HG03103 (cell line): ENCODE measurements at regions not wholly inside any gene's neighbourhood (a gene's known extent, or its start where the extent isn't known, plus 50 kb on each side); places are given as distances from the start of the nearest gene placed in this dataset.
"Not testable (repeated sequence)": the region's sequence is repeated elsewhere in the genome, so short reads cannot be mapped to it uniquely, and the experiment has no call there.

ENCODE experiments used
- ATAC-seq: cut with Tn5 transposase; IDR thresholded peaks from one replicate; pipeline ENCODE4 v1.9.1; 2021; ENCODE audit warnings: low read depth; ENCODE audit not compliant: unreplicated experiment

DNA sequence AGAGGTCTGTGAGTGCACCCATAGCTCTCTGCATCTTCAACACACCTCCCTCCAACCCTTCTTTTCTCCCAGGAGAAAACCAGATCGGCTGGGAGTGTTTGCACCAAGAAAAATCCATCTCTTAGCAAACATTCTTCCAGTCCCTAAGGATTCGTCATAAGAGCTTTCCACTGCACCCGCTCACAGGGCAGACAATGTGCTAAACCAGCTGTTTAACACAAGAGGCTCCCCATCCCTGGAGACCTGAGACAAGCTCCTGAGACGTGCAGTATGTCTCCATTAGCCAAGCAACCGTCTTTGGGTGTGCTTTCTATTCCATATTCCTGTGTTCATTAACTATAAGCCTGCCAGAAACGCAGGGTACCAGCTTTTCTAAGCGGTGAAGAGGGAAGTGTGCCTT is 93.6 kb upstream of the ZNF462 start:
- no peak for ATAC-seq

DNA sequence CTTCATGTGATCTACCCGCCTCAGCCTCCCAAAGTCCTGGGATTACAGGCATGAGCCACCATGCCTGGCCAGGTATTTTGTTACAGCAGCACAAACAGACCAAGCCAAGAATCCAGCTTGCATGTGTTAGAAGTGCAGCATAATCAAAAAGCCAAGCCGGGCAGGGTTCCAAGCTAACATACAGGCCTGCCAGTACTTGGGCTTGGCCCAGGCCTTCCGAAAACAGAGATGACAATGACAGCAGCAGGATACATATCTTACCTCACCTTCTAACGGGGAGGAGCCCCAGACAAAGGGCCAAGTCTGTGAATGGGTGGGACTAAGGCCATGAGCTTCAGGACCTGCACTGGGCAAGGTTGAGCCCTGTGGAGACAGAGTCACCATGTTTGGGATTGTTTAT is 91.4 kb upstream of the ZNF462 start:
- no peak for ATAC-seq

GRCh38 chr9:106772523-106773290 is 90.3 kb upstream of the ZNF462 start:
- no peak for ATAC-seq

DNA sequence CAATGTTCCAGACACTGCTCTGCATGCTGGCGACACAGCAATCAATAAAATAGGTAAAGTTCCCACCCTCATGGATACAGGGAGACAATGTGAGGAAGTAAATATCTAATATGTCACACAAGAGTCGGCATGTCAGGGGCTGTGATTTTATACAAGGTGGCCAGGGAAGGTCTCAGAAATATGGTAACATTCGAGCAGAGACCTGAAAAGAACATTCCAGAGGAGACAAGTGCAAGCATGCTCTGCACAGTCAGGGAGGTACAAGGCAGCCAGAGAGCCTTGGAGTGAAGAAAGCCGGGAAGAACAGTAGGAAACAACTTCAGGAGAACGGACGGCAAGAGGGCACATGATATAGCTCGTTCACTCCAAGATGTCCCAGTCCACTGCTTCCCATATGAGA is 89.2 kb upstream of the ZNF462 start:
- no peak for ATAC-seq

GRCh38 chr9:106775960-106776359 is 87.0 kb upstream of the ZNF462 start:
- ATAC-seq = no peak

DNA sequence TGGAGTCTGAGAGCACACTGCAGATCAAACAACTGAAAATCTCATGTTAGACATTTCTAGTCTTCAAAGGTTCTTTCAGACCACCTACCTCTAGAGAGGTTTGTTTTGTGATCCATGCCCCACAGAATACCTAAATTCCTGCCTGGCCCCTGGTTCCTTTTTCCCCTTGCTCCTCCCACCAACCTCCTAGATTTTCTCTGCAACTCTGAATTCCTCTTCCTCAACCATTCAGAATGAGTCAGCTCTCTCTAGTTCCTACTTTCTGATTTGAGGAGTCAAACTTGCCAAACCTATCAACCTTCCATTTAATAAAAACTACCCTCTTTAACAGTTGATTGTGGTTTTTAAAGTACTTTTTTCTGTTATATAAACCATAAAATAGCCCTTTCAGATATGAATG is 83.2 kb upstream of the ZNF462 start:
- ATAC-seq = no peak

DNA sequence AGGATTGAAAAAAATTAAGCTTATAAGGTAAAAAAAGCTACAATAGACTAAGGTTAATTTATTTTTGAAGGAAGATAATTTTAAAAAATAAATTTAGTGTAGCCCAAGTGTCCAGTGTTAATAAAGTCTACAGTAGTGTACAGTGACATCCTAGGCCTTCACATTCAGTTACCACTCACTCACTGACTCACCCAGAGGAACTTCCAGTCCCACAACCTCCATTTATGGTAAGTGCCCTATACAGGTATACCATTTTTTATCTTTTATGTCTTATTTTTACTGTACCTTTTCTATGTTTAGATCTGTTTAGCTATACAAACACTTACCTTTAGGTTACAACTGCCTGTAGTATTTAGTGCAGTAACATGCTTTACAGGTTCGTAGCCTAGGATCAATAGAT is 79.8 kb upstream of the ZNF462 start:
- ATAC-seq = no peak

DNA sequence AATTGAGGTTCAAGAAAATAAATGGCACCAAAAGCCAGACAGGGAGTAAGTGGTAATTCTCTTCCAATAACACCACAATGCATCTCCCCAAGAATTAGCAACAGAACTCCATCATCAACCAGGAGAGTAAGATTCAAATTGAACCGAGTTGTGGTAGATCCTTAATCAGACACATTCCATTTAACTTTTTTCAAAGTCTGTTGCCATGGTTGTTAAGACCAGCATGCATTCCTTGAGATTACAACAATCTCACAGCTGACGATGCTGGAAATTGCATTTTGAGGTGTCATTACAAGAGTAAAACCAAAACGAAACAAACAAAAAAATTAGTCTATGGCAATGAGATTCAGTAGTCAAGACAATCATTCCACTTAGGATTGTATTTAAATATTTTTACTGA is 78.9 kb upstream of the ZNF462 start:
- ATAC-seq = no peak

- ATAC-seq = no peak
Measured at GRCh38 chr9:106785200-106785599, 77.8 kb upstream of the ZNF462 start.

DNA sequence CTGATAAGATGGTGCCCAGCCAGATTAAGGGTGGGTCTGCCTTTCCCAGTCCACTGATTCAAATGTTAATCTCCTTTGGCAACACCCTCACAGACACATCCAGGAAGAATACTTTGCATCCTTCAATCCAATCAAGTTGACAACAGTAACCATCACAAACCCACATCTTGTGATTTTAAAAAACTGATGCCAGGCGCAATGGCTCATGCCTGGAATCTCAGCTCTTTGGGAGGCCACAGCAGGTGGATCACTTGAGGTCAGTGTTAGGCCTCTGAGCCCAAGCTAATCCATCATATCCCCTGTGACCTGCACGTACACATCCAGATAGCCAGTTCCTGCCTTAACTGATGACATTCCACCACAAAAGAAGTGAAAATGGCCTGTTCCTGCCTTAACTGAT is 74.9 kb upstream of the ZNF462 start:
- ATAC-seq = not testable (repeated sequence)

DNA sequence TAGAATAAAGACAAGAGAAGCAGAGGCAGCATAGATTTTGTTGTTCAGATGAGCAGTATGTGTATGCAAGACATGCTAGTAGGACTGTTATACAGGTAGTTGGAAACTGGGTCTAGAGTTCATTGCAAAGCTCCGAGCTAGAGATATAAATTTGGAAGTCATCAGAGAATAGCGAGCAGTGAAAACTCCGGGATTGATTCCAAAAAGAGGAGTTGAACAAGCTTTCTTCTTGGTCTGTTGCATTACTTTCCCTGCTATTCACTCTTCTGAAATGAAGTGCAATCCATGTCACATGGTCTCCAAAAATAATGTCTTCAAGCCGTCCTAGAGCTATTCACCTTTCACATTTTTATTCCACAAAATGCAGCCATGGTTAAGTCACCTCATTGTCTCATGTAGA is 67.9 kb upstream of the ZNF462 start:
- no peak for ATAC-seq

DNA sequence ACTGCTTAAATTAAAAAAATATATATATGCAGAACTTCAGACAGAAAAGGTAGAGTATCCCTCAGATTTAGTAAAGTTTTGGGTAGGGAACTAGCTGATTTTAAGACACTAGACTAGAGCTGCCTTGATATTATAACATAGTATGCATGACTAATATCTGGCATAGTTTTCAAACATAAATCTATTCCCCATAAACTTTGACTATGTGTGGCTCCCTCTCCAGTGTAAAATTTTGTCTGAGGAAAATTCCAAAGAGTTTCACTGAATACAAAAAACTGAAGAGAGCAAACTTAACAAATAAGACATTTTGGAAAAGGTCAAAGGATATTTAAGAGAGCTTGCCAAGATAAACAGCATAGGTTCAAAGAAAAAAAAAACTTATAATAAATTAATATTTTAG is 66.2 kb upstream of the ZNF462 start:
- no peak for ATAC-seq

DNA sequence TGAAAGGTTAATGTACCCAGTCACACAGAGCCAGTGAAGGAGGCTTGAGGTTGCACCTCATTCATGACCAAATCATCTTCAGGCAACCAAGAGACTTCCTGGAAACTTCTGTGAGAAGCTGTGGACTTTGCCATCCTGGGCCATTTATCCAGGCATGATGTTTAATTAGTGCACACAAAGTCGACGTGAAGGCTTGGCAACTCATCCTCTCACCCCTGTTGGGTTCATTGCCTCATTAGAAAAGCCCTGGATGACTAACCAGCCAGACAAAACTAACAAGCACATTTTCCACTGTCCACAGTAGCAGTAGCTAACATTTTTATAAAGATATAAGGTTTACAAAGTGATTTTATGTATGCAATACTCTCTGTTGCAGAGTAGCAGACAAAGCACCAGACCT is 65.7 kb upstream of the ZNF462 start:
- no peak for ATAC-seq

GRCh38 chr9:106798016-106798799 is 64.8 kb upstream of the ZNF462 start:
- no peak for ATAC-seq

GRCh38 chr9:106799152-106799551 is 63.8 kb upstream of the ZNF462 start:
- ATAC-seq = no peak

GRCh38 chr9:106800701-106801270 is 62.2 kb upstream of the ZNF462 start:
- ATAC-seq = no peak

GRCh38 chr9:106801816-106802215 is 61.1 kb upstream of the ZNF462 start:
- no peak for ATAC-seq
